ENCODE measurements at regions not wholly inside any gene's neighbourhood (a gene's known extent, or its start where the extent isn't known, plus 50 kb on each side); places are given as distances from the start of the nearest gene placed in this dataset.

DNA sequence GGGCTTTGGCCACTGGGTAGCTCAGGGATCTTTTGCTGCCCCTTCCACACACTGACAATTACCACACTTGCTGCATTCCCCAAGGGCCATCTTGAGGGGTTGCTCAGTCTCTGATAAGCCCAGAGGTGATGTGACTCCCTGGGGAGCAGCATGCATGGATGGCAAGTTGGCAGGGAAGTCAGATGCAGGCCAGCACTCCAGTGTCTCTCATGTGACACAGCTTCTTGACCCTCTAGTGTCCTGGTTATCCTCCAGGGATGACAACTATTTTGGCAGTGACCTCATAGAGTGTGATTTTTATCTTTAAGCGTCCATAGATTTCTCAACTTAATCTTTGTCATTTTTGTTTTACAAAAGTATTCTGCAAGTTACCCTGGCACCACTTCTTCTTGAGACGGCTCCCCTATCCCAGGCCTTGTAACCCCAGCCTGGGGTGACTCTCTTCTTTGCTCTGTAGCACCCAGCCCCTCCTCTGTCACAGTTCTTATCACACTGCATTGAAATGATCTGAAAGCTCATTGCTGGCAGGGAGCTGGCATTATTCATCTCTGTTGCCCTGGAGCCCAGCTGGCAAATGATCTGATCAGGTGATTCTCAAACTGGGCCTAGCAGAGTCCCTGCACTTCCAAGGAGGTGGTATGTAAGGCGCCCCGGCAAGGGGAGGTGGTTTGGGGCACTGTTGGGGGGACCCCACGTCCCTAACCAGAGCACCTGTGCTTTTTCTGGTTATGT, 72.6 kb downstream of the TENT5C start:
- no peak for DNase-seq

DNA sequence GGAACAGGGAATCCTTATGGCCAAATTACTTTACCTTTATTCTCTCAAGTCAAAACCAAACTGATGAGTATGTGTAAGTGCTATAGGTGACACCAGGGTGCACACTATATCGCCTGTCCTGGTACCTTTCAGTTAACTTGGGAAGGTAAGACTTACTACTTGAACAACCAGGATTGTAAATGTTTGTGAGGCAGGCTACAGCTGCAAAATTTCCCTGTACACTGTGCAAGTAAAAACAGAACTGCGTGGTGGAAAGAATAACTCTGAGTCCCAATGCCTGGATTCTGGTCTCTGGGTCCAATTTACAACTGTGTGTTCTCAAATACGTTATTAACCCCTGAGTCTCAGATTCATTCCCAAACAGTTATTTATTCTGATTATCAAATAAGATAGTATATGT, 73.5 kb downstream of the TENT5C start:
- DNase-seq: peak in 1 of 3 donors; percentile 26

DNA sequence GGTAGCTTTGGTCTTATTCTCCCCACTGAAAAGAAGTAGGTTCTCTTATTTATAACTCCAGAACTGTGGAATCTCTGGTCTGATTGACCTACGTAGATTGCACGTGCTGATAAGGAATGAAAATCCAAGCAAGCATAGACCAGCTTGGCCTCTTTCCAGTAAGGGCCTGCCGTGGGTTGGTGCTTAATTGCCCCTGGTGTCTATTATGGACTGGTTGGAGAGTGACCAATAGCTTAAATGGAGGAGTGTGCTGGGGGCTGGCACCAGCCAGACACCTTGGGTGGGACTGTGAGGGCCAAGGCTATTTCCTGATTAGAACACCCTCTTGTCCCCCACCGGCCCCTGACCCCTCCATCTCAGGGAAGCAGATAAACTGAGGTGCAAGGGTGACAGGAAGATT, 74.0 kb downstream of the TENT5C start:
- DNase-seq: no peak

DNA sequence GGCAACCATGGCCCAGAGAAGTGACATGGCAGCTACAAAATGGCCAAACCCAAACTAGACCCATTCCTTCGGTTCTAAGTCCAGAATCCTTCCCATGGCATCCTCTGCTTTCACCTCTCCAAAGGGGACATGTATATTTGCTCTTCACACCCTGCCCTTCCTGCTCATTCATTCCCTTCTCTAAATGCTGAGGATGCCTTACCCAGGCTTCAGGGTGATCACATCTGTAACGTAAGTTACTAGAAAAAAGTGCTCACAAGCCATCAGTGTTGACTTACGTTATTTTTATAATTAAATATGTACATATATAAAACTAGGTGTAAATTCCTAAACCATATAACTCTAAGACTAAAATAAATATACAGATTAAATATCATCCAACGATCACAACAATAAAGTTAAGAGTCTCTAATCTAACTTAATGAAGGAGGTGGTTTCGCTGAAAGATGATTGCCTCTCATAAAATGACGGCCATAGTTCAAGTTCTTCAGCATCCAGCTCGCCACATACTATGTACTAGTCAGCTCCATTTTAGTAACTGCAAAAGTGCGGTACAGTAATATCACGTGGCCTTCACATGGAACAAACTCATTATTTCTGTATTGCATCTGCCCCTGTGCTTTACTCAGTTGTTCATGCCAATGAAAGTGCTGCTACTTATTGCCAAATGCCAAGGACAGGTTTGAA, 74.6 kb downstream of the TENT5C start:
- DNase-seq: no peak

DNA sequence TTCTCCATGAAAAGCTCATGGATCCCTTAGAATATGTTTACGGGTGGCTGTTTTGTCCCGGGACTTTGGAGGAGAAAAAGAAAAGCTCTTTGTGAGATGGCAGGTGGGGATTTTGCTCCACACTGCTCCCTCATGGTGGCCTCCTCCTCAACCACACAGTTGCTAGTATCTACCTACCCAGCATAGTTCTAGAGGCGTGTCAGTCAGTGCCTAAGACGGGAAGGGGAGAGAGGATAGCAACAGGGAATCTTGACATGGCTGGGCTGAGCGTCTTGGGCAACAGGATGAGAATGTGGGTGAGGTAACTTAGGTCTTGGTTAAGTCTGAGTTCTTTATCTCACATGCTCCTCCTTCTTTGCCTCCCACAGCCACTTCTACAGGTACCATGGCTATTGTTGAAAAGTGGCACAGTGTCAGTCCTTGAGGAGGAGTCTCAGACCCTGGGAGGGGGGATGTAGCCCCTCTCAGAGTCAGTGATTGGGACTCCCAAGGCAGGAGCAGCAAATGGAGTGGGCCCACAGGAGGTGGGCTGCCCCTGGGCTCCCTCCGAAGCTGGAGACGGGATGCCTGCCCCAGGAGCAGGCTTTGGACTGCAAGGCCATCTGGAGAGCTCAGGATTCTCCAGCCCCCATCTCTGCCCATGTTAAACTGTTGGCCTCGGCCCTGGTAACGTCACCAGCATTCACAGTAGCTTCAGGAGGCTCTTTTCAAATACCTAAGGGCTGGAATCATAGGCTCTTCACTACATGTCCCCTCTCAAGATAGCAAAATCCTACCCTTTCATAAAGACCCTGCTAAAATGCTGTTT, 75.4 kb downstream of the TENT5C start:
- no peak for DNase-seq

DNA sequence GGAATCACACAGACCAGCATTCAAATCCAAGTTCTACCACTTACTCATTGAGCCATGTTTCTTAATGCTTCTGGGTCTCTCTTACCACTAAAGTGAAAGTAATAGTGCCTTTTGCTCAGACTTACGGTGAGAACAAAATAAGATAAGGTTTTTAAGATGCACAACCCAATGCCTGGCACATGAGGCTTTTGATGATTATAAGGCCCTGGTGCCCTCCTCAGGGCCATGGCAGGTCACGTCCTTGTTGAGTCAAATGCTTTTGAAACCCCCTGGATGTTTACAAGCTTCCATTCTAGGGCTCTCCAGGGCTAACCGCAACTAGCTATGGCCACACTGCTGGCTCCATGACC, 76.0 kb downstream of the TENT5C start:
- DNase-seq: no peak

DNA sequence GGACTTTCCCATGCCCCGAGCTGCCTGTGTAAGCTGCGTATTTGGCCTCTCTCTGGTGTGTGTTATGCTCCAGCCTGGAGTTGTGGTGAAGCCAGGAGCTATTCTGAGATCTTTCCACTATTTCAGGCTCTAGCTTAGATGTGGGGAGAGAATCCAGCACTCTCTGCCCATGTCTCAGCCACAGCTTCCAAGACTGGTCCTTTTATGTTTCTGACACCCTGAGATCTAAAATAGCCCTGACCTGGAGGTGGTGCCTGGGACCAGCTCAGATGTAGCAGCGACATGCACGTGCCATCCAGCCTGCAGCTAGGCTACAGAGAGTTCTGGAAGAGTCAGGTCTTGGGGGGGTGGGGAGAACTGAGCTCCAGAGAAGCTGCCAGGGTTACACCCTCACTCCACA, 76.5 kb downstream of the TENT5C start:
- no peak for DNase-seq

DNA sequence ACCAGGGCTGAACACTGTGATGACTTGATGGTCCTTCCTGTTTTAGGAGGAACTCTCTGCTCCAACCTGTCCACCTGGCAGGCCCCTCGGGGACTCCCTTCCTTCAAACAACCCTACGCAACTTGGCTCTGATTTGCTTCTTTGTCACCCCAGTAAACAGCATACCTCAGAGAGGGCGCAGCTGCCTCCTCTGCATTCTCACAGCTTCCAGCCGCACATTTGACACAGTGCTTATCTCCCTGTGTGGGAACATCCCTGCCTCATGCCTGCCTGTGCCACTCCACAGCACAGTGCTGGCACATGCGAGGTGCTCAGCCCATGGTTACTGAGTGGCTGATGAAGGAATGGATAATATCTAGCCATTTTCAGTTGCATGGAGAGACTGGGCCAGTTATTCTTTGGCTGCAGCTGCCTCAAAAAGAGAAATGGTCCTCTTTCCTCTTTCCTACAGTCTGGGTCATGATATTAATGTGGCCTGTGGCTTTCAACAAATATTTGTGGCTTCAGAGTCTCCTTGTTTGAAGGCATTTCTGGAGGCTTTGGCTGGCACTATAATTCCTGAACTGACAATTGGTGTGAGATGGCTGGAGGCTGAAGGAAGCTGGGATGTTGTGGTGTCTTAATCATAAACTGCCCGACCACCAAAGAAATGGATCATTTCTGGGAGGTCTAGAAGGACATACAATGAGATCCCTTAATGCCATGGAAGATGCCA, 77.9 kb downstream of the TENT5C start:
- no peak for DNase-seq

DNA sequence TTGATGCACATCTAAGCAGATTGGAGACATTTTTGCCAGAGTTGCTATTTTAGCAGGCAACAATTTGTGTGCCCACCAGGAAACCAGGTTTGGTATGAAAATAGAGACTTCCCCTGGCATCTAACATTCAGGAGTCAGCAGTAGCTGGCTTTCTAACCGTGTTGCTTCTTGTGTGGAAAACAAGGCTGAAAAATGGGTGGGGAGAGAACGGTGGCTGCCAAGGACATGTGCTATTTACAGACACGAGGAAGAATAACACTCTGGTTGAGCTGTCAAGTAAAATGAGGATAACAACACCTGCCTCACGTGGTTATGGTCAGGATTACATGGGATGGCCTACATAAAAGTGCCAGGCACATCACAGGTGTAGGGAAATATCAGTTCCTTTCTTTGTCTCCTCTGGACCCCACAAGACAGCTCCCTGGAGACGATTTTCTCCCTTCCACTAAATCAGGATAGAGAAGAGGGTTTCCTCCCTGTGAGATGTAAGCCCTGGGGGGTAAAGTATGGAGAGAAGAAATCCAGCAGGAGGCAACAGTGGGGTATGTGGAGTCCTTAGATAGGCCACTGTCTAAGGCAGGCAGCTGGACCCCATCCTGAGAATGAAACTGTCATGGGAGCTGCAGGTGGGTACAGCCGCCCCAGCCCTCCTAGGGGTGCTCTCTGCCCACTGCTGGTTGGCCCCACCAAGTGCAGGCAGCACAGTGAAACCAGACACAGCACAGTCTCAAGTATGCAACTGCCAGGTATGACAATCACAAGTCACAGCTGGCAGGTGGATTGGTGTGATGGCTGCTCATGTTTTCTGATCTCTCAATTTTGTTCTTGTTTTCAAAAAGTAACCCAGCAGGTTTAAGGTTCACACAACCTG, 80.3 kb downstream of the TENT5C start:
- no peak for DNase-seq

DNA sequence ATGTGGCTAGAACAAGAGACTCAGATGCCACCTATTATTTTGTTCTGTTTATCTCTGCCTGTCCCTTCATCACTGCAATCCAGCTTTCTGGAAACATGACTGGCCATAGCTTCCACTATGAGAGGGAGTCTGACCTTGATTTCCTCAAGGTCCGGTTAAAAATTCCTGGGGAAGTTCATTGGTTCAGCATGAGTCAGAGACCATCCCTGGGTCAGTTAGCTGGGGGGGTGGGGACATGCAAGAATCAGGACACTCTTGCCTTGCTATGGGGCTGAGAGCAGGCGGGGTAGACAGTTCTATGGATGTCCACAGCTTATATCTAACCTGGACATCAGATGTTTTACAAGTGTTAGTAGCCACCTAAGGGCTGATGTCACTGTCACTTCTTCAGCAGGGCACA, 81.1 kb downstream of the TENT5C start:
- no peak for DNase-seq

DNA sequence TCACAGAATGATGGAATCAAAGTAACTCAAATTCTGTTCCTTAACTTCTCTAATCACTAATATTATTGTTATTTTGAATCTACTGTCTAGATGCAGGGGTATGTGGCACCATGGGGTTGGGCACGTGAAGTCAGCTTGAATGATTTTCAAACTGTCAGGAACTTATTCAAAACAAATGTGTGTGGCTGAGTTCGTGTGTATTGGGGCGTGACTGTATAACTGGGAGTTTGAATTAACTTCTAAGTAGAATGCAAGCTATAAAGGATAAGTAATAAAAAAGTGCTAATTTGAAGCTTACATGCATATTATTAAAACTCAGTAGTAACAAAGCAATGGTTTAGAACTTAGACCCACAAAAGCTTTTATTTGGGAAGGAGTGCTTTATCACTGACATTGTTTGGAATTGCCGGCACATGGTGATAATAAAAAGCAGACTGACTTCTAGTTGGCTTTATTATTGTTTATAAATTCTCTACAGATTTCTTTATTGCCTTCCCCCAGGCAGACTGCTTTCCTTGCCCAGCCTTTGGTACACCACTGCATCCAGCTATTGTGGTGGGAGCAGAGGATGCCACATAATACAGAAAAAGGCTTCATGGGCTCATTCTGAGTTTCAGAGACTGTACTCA, 84.3 kb downstream of the TENT5C start:
- DNase-seq: no peak

DNA sequence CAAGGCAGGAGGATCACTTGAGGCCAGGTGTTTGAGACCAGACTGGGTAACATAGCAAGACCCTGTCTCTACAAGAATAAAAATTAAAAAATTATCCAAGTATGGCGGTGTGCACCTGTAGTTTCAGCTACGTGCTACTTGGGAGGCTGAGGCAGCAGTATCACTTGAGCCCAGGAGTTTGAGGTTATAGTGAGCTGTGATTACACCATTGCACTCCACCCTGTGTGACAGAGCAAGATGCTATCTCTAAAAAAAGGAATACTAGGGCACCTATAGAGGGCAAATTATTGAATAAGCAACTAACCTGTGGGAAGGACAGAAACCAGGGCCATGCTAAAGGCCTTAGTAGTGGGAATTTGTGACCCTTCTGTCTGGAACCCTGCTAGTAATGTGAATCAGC, 86.1 kb downstream of the TENT5C start:
- DNase-seq: no peak

DNA sequence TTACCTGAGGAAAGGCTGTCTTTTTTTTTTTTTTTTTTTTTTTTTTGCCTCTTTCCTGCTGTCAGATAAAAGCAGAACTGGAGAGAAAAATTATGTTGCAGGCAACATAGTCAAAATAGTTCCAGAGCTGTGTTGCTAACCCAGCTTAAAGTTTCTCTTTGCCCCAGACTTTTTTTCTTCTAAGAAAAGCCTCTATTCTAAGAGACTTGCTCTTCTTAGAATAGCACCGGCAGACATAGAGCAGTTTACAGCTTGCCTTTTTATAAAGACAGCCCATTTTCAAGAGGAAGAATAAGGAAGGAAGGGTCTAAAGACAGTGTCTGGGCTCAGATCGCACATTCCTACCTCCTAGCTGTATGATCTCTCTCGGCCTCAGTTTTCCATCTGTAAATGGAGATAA, 88.7 kb downstream of the TENT5C start:
- DNase-seq: no peak

DNA sequence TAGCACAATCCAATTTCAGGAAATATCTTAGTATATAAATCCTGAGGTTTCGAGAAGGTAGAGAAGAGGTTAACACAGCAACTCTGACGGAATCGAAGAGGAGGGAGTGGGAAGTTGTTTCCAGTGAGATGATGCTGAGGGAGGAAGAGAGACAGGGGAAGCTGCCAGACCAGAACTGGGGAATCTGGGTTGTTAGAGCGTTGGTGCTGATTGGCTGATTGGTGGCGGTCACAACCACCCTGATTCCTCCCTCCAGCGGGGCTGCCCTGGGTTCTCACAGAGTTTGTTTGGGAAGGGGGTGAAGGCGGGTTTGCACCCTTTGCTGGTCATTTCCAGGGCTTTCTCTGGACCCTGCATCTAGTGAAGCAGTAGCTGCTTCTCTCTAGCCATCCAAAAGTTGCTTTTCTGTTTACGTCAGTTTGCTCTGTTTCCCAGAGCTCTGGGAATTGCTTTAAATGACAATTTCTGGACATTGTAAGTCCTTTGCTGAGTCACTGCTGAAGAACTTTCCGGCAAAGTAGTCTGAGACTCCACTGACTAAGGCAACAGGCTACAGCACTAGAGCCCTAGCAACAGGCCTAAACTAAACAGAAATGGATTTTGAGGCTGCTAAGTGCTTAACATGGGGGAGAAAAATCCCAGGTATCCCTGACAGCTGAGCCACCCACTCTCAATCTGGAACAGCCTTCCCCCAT, 90.1 kb downstream of the TENT5C start:
- DNase-seq: peak; percentile 75 to 88 (median 76)

DNA sequence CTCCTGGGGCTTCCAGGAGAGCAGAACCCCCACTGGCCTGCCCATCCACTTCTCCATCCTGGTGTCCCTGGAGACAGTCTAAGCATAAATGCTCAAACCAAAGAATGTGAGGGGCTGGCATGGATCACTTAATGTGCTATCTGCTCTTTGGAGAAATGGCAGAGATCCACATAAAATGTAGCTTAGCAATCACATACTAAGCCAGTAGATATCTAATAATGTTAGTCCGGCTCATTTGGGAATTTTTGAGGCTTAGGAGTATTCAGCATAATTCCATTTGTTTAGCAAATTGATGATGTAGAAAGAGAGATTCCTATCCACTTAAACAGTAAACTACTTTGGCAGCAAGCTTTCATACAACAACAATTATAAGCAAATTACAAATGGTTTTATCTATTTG, 90.7 kb downstream of the TENT5C start:
- peak in 2 of 3 donors; percentile 59 to 72 for DNase-seq

DNA sequence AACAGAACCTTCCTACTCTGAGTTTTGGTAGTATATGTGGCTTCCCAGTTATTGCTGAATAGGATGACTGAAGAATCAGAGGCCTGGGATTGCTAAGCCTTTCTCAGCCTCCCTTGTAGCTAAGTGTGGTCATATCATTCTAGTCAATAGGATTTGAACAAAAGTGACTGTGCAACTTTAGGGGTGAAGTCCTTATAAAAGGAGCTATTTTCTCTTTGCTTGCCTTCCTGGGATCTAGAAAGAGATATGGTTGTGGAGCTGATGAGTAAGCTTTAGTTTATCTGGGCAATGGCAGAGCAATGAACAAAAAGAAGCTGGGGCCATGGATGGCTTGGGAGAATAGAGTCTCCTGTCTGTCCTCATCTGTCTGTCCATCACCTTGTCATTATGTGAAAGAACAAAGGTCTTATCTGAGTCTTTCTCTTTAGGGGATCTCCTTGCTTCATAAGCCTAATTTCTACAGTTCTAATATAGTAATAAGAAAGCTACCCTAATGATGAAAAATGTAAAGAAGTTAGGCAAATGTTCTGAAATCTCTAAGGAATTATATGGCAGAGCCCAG, 91.5 kb downstream of the TENT5C start:
- DNase-seq: no peak

DNA sequence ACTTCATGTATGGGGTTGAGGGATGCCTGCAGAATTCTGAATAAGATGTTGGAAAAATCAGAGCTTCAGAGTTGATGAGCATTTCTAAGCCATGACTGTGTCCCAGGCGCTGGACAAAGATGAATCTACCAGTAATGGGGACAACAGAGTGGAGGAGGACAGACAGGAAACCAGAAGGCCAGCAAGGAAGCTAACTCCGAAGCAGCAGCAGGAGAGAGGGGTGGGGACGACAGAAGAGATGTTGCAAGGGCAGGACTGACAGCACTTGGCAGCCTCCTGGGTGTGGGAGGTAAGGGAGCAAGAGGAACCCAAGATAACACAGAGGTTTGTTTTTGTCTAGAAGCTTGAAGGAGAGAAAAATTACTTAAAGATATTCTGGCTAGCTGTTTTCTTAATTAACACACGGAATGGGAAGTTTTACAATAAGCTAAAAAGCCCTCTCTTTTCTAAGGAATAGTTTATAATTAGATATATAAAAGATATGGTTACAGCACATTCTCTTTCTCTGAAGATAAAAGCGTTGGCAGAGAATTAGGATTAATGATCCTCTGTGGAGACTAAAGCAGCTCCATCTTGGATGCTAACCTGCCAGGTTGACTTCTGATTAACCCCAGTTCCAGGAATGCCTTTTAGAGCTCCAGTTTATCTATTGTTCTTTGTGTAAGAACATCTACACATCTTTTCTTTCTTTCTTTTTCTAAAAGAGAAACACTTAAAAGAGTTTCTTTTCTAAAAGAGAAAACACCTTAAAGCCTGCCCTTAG, 92.7 kb downstream of the TENT5C start:
- DNase-seq: no peak

DNA sequence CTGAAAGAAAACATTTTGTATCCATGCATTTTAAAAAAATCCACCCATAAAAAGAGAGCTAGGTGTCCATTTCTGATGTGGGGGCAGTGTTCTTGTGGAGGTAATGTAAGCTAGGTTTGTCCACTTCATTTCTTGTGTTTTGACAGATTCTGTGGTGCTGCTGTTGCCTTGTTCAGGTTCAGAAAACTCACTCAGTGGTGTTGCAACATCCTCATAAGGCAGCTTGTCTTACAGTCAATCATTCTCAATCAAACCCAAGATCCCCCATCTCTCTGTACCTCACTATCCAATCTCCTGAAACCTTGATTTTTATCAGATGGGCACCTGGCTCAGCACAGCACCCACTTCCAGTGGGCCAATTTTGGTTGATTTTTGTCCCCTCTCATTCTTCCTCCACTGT, 94.1 kb downstream of the TENT5C start:
- no peak for DNase-seq

DNA sequence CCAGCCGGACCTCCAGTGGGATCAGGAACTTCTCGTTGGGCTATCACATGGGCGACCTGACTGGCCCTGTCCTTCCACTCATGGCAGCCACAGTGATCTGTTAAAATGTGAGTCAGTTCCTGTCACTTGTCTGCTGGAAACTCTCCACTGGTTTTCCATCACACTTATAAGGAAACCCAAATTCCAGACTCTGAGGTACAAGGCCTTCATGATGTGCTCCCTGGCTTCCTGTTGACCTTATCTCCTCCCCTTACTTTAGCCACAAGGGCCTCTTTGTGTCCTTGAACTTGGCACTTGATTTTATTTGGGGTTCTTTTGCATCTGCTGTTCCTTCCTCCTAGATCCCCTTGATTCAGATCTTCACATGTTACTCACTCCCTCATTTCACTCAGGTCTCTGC, 96.8 kb downstream of the TENT5C start:
- no peak for DNase-seq
